ENCODE measurements at regions not wholly inside any gene's neighbourhood (a gene's known extent, or its start where the extent isn't known, plus 50 kb on each side); places are given as distances from the start of the nearest gene placed in this dataset.

DNA sequence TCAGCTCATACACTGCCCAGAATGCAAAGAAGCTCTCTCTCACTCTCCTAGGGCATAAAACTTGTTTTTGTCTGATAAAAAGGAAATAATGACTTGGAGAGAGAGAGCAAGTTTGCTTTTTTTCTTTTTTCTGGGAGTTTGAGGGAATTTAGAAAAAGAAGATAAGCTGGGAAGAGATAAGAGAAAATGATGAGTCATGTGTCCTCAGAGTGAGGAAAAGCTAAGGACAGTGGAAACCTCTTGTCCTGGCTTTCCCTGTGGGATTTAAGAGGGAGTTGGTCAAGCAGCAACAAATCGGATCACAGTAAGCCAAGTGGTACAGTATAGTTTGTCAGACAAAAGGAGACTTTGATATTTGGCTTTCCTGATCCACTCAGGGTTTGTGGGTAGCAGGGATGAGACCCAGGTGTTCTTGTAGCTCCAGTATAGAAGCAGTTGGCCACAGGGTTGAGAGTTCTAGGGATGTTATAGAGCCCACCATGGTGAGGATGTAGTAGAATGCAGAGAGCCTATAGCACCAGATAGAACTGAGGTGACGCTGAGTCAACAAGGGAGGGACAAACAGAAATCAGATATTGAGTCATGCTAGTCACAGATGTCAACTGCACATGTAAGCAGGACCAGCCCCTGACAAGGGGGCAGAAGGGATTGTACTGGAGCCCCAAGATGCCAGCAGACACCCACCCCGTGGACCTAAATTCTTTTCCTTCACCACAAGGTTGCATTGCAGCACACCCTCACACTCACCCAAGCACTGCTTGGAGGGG lies 219.3 kb upstream of the TAC1 start:
- Histone ChIP-seq H3K27ac (ENCODE audit: low read depth, low read length, poor library complexity, severe bottlenecking) (no peak overlapping the region), H3K9me3 (ENCODE audit: low read depth, low read length, poor library complexity, severe bottlenecking) (no peaks in the 10 kb centered on the region), H3K27me3 (replicated peaks; ENCODE audit: insufficient read depth, low read depth, low read length, poor library complexity) (peaks cover 29% of the 10 kb centered on the region), H3K4me3 (ENCODE audit: low read depth, low read length, poor library complexity, severe bottlenecking) (no peak overlapping the region), H3K4me1 (ENCODE audit: insufficient read depth, low read length, poor library complexity, severe bottlenecking) (no peaks in the 10 kb centered on the region), H3K36me3 (ENCODE audit: insufficient read depth, low read length, poor library complexity, severe bottlenecking) (no peaks in the 10 kb centered on the region)
- ChIA-PET POLR2A (ENCODE audit: low non-redundant PET) (no interaction called here), CTCF (no interaction called here)
- BruUV-seq (replicated peaks): no TSS peak
- TF ChIP-seq, protein P1, sequence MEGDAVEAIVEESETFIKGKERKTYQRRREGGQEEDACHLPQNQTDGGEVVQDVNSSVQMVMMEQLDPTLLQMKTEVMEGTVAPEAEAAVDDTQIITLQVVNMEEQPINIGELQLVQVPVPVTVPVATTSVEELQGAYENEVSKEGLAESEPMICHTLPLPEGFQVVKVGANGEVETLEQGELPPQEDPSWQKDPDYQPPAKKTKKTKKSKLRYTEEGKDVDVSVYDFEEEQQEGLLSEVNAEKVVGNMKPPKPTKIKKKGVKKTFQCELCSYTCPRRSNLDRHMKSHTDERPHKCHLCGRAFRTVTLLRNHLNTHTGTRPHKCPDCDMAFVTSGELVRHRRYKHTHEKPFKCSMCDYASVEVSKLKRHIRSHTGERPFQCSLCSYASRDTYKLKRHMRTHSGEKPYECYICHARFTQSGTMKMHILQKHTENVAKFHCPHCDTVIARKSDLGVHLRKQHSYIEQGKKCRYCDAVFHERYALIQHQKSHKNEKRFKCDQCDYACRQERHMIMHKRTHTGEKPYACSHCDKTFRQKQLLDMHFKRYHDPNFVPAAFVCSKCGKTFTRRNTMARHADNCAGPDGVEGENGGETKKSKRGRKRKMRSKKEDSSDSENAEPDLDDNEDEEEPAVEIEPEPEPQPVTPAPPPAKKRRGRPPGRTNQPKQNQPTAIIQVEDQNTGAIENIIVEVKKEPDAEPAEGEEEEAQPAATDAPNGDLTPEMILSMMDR (conservative IDR thresholded peaks at IDR 0.05; ENCODE audit: low read depth, low read length): no peak
- DNase-seq (ENCODE audit: low spot score): no peak
- intact Hi-C loops (cut with micrococcal nuclease; ENCODE audit: unreplicated experiment): no loop called here

DNA sequence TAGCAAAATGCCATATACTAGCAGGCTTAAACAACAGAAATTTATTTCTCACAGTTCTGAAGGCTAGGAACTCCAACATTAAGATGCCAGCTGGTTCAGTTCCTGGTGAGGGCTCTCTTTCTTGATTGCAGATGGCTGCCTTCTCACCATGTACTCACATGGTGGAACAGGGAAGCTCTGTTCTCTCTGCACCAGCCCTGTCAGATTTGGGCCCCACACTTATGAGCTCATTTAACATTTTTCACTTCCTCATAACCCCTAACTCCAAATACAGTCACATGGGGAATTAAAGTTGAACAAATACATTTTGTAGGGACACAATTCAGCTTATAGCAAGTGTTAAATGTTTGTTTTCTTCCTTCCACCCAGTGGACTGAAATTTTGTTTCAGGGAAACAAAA lies 218.6 kb upstream of the TAC1 start:
- Histone ChIP-seq H3K4me1 (ENCODE audit: insufficient read depth, low read length, poor library complexity, severe bottlenecking) (no peaks in the 10 kb centered on the region), H3K27me3 (replicated peaks; ENCODE audit: insufficient read depth, low read depth, low read length, poor library complexity) (peaks cover 35% of the 10 kb centered on the region), H3K9me3 (ENCODE audit: low read depth, low read length, poor library complexity, severe bottlenecking) (no peaks in the 10 kb centered on the region), H3K4me3 (ENCODE audit: low read depth, low read length, poor library complexity, severe bottlenecking) (no peak overlapping the region), H3K27ac (ENCODE audit: low read depth, low read length, poor library complexity, severe bottlenecking) (no peak overlapping the region), H3K36me3 (ENCODE audit: insufficient read depth, low read length, poor library complexity, severe bottlenecking) (no peaks in the 10 kb centered on the region)
- no TSS peak for BruUV-seq (replicated peaks)
- TF ChIP-seq, protein P1 (conservative IDR thresholded peaks at IDR 0.05; ENCODE audit: low read depth, low read length): no peak
- TF ChIP-seq EZH2 (IDR thresholded peaks at IDR 0.05; ENCODE audit: borderline replicate concordance, low read depth, low read length, poor library complexity, severe bottlenecking): no peak
- ChIA-PET POLR2A (ENCODE audit: low non-redundant PET) (no interaction called here), CTCF (no interaction called here)
- intact Hi-C loops (cut with micrococcal nuclease; ENCODE audit: unreplicated experiment): no loop called here
- no peak for DNase-seq (ENCODE audit: low spot score)

DNA sequence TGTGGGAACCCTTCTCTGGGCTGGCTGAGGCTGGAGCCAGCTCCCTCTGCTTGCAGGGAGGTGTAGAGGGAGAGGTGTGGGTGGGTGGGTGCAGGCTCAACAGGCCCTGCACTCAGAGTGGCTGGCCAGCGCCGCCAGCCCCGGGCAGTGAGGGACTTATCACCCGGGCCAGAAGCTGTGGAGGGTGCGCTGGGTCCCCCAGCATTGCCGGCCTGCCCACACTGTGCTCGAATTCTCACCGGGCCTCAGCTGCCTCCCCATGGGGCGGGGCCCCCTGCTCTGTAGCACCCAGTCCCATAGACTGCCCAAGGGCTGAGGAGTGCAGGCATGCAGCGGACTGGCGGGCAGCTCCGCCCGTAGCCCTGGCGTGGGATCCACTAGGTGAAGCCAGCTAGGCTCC lies 190.7 kb upstream of the TAC1 start:
- intact Hi-C loops (cut with micrococcal nuclease; ENCODE audit: unreplicated experiment): no loop called here
- H3K4me3 ChIP-seq (ENCODE audit: low read depth, low read length, poor library complexity, severe bottlenecking): no peak overlapping the region
- no peak overlapping the region for H3K27ac ChIP-seq (ENCODE audit: low read depth, low read length, poor library complexity, severe bottlenecking)
- no peaks in the 10 kb centered on the region for H3K4me1 ChIP-seq (ENCODE audit: insufficient read depth, low read length, poor library complexity, severe bottlenecking)
- TF ChIP-seq, protein P1 (conservative IDR thresholded peaks at IDR 0.05; ENCODE audit: low read depth, low read length): no peak
- TF ChIP-seq EZH2 (IDR thresholded peaks at IDR 0.05; ENCODE audit: borderline replicate concordance, low read depth, low read length, poor library complexity, severe bottlenecking): no peak
- H3K27me3 ChIP-seq (replicated peaks; ENCODE audit: insufficient read depth, low read depth, low read length, poor library complexity): no peaks in the 10 kb centered on the region
- ChIA-PET POLR2A (ENCODE audit: low non-redundant PET) (interaction anchor here (0.6 kb wide), 1 partner anchor 1340 kb away, joined by 3 read pairs; no protein-coding TSS in a partner anchor), CTCF (no interaction called here)
- DNase-seq (ENCODE audit: low spot score): no peak
- H3K36me3 ChIP-seq (ENCODE audit: insufficient read depth, low read length, poor library complexity, severe bottlenecking): no peaks in the 10 kb centered on the region
- H3K9me3 ChIP-seq (ENCODE audit: low read depth, low read length, poor library complexity, severe bottlenecking): no peaks in the 10 kb centered on the region
- no TSS peak for BruUV-seq (replicated peaks)
